ENCODE measurements at regions not wholly inside any gene's neighbourhood (a gene's known extent, or its start where the extent isn't known, plus 50 kb on each side); places are given as distances from the start of the nearest gene placed in this dataset.

- Mint-ChIP-seq H3K9me3 (peaks cover 0 to 47% of the 10 kb centered on the region in 2 experiments; a peak in 3 of 5 replicates), H3K36me3 (ENCODE audit: insufficient read depth in 1 of 3, low read depth in 3 of 3) (no peaks in the 10 kb centered on the region), H3K4me3 (no peak overlapping the region), H3K27ac (no peak overlapping the region), H3K27me3 (ENCODE audit: low read depth) (peaks cover 6% of the 10 kb centered on the region), H3K4me1 (no peaks in the 10 kb centered on the region)
- TF ChIP-seq, protein P1, sequence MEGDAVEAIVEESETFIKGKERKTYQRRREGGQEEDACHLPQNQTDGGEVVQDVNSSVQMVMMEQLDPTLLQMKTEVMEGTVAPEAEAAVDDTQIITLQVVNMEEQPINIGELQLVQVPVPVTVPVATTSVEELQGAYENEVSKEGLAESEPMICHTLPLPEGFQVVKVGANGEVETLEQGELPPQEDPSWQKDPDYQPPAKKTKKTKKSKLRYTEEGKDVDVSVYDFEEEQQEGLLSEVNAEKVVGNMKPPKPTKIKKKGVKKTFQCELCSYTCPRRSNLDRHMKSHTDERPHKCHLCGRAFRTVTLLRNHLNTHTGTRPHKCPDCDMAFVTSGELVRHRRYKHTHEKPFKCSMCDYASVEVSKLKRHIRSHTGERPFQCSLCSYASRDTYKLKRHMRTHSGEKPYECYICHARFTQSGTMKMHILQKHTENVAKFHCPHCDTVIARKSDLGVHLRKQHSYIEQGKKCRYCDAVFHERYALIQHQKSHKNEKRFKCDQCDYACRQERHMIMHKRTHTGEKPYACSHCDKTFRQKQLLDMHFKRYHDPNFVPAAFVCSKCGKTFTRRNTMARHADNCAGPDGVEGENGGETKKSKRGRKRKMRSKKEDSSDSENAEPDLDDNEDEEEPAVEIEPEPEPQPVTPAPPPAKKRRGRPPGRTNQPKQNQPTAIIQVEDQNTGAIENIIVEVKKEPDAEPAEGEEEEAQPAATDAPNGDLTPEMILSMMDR (conservative IDR thresholded peaks at IDR 0.05) = no peak
- H3K14ac ChIP-seq (ENCODE audit: insufficient read depth, low read length) = no peak overlapping the region
- H2BK15ac ChIP-seq (ENCODE audit: low read depth, low read length) = no peak overlapping the region
- no peak overlapping the region for H4K5ac ChIP-seq (ENCODE audit: insufficient read length, low read depth, low read length)
- H3K23me2 ChIP-seq (ENCODE audit: insufficient read length, low read depth, low read length, poor library complexity, severe bottlenecking) = no peaks in the 10 kb centered on the region
- H3K27me3 ChIP-seq (ENCODE audit: insufficient read depth, low read length) = no peaks in the 10 kb centered on the region
- H3K4ac ChIP-seq (ENCODE audit: low read depth, low read length) = no peak overlapping the region
- no peak overlapping the region for H2BK120ac ChIP-seq (ENCODE audit: low read depth, low read length, poor library complexity, severe bottlenecking)
- no peak overlapping the region for H4K91ac ChIP-seq (ENCODE audit: insufficient read length, low read depth, low read length)
- H3K9me3 ChIP-seq (ENCODE audit: control insufficient read depth, low read depth, low read length) = no peaks in the 10 kb centered on the region
- no peak for DNase-seq
- H3K4me2 ChIP-seq (ENCODE audit: insufficient read depth, insufficient read length, low read length) = no peak overlapping the region
- H3K79me2 ChIP-seq (ENCODE audit: insufficient read depth, low read length) = no peaks in the 10 kb centered on the region
- H3K79me1 ChIP-seq (ENCODE audit: insufficient read depth, low read depth, low read length, poor library complexity, severe bottlenecking) = no peaks in the 10 kb centered on the region
- no peak overlapping the region for H3T11ph ChIP-seq (ENCODE audit: low read length)
- no peak overlapping the region for H3K23ac ChIP-seq (ENCODE audit: insufficient read length, low read depth, low read length)
- H2AK5ac ChIP-seq (ENCODE audit: insufficient read length, low read length) = no peak overlapping the region
- H2BK20ac ChIP-seq (ENCODE audit: low read depth, low read length, poor library complexity, severe bottlenecking) = no peak overlapping the region
- no peak overlapping the region for H4K8ac ChIP-seq (replicated peaks; ENCODE audit: insufficient read length, low read depth, low read length)
- no peaks in the 10 kb centered on the region for H3K4me1 ChIP-seq (ENCODE audit: insufficient read depth, low read length)
- WGBS (ENCODE audit: extremely low coverage, insufficient read length, low lambda C conversion rate) = no CpG with 5 or more reads among the region's 1 CpG
- H2BK12ac ChIP-seq (ENCODE audit: insufficient read length, low read depth, low read length) = no peak overlapping the region
- no peak overlapping the region for H3K18ac ChIP-seq (ENCODE audit: insufficient read length, low read depth, low read length)
- no peak overlapping the region for H3K27ac ChIP-seq (ENCODE audit: insufficient read length, low read depth, low read length)
- no peak overlapping the region for H2BK5ac ChIP-seq (ENCODE audit: insufficient read length, low read length)
- no peaks in the 10 kb centered on the region for H4K20me1 ChIP-seq (ENCODE audit: control insufficient read depth, insufficient read depth, insufficient read length)
- H3K9ac ChIP-seq (ENCODE audit: extremely low read depth, insufficient read length, low read length) = no peak overlapping the region
- H3K56ac ChIP-seq (ENCODE audit: insufficient read length, low read depth, low read length) = no peak overlapping the region
- H2AFZ ChIP-seq (ENCODE audit: low read length) = no peak overlapping the region
Observed at GRCh38 chrX:106510713-106511403, 100.9 kb upstream of the RADX start.

Data from H9 (cell line).